Inferior parietal cortex (tissue), 1 donor: ENCODE measurements at regions not wholly inside any gene's neighbourhood (a gene's known extent, or its start where the extent isn't known, plus 50 kb on each side); places are given as distances from the start of the nearest gene placed in this dataset.

Source experiments
- DNase-seq: peaks from one replicate; pipeline ENCODE4 v3.0.0-alpha.2; 2016; ENCODE audit errors: extremely low spot score

- no peak for DNase-seq
Observed at GRCh38 chr1:91575909-91576519, 75.4 kb downstream of the CDC7 start.

GRCh38 chr1:91578320-91579109 lies 77.9 kb downstream of the CDC7 start:
- DNase-seq = no peak

DNA sequence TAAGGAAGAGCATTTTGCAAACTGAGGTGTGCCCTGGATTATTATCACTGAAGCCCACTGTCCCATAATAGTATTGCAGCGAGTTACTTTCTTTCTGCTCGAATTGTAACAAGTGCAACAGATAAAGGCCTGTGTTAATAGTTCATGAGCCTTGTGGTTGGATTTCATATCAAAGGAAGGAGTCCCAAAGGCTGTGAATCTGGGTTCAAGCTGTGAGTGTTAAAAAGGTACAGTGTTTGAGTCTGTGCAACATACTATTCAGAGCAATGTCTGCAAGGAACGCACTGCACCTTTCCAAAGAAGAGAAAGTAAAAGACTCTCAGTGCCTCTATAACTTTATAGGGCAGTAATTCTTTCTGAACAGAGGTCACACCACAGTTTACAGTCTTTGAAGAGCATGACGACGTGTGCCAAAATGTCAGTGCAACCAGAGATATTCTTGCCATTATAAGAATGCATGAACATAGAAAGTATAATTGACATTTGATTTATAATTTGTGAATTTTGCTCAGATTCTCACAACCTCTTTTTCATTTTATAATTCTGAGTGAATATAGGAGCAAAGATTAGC lies 79.1 kb downstream of the CDC7 start:
- DNase-seq = no peak

GRCh38 chr1:91582431-91582921 lies 81.8 kb downstream of the CDC7 start:
- no peak for DNase-seq

DNA sequence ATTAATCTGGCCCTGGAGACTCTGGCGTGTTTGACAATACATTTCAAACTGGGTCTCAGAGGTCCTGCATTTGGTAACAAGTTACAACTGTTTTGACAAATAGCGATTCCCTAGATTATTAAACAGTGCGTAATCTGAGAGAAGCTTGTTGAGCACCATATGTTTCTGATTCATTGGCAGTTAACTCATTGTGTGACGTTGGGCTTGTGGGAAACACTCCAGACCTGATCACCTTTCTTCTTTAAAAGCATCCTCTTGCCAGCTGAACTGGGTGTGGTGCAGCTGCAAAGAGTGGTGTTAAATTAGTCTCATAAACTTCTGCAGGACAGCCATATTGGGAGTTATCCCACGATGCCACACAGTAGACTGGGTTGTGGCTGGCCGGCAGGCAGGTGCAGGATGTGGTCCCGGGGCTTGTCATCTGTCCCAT lies 82.7 kb downstream of the CDC7 start:
- no peak for DNase-seq

GRCh38 chr1:91584309-91584708 lies 83.7 kb downstream of the CDC7 start:
- DNase-seq = no peak

- DNase-seq = peak; percentile 25
Observed at GRCh38 chr1:91584878-91585277, 84.2 kb downstream of the CDC7 start.

DNA sequence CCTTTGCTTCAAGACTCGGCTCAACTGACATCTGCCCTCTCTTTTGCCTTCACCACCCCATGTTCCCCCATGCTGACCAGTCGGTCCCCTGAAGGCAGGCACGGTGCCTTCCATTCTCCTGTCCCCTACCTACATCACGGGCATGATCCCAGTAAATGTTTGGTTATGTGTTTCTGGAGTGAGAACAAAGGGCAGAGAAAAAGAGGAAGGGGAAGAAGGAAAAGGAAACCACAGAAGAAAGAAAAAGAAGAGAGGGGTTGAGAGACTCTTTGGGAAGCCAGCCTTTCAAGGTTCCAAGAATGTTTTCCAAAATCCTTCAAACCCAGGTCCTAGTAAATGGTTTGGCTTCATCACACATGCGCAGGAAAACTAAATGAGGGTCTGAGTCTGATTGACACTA lies 84.9 kb downstream of the CDC7 start:
- no peak for DNase-seq

- DNase-seq = no peak
Observed at GRCh38 chr1:91585982-91586381, 85.3 kb downstream of the CDC7 start.

GRCh38 chr1:91589437-91589836 lies 88.8 kb downstream of the CDC7 start:
- DNase-seq = no peak

- DNase-seq = no peak
Observed at GRCh38 chr1:91591175-91591974, 90.7 kb downstream of the CDC7 start.

- DNase-seq = no peak
Observed at GRCh38 chr1:91592716-91593477, 92.2 kb downstream of the CDC7 start.

DNA sequence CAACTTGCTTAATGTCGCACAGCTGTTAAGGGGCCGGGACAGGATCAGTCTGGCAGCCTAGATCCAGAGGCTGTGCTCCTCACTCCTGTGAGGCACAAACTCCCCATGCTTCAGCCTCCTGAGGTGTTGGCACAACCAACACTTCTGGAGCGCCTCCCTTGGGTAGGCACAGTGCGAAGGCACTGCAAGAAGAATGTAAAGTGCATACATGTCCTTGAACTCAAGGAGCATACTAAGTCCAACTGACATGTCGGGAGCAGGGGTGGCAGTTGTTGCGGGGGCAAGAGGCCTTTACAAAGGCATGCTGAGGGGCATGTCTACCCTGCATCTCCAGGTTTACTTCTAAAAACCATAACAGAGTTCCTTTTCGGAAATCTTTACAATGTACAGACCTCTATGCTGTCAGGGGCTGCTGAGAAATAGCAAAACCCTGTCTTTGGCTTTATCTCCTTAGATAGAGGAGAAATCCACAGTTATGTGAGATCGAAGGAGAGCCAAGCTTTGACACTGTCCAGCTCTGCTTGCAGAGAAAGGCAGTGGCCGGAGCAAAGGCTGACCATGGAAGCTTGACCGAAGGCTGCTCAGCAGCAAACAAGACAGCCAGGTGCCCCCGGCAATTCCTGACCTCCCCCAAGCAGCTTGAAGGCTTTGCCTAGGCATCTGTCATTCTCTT lies 93.9 kb downstream of the CDC7 start:
- DNase-seq = no peak

GRCh38 chr1:91596474-91596873 lies 95.8 kb downstream of the CDC7 start:
- no peak for DNase-seq

- DNase-seq = no peak
Observed at GRCh38 chr1:91597215-91597614, 96.6 kb downstream of the CDC7 start.

- no peak for DNase-seq
Observed at GRCh38 chr1:91600431-91601337, 100.0 kb downstream of the CDC7 start.

DNA sequence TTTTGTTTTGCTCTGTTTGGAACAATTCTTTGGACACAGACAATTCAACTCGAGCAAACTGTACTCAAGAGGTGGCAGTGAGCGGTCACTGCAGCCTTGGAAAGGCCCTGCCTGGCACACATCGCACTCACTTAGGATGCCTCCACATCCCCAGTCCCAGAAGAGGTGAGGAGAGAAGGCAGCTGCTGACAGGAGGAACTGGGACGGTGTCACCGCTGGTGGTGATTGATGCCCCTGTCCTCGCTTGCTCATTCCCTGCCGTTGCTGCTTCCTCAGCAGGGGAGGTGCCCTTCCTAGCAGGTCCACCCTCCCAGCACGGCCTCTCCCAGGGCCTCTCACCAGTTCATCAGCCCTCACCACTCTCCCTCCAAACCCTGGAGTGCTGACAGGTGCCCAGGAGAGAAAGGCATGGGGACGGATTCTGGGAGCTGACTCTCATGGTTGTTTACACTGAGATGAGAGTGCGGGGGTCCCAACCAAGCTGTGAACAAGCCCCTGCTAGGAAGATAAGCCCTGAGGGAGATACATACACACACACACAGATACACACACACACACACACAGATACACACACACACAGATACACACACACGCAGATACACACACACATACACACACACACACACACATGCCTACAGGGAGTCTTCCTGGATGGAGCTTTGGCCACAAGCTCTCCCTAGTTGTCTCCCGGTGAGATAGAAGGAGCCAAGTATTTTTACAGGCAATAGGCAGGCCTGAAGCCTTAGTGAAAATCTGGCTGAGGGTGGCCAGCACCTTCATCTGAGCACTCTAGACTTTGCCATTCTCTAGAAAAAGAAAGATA lies 101.1 kb downstream of the CDC7 start:
- no peak for DNase-seq

GRCh38 chr1:91603409-91603808 lies 102.8 kb downstream of the CDC7 start:
- no peak for DNase-seq

- no peak for DNase-seq
Observed at GRCh38 chr1:91604632-91605031, 104.0 kb downstream of the CDC7 start.
